HG02623 (cell line): ENCODE measurements at regions not wholly inside any gene's neighbourhood (a gene's known extent, or its start where the extent isn't known, plus 50 kb on each side); places are given as distances from the start of the nearest gene placed in this dataset.
"Not testable (repeated sequence)": the region's sequence is repeated elsewhere in the genome, so short reads cannot be mapped to it uniquely, and the experiment has no call there.

Experiments
- ATAC-seq: cut with Tn5 transposase; IDR thresholded peaks from one replicate; pipeline ENCODE4 v1.9.1; 2021; ENCODE audit warnings: moderate library complexity; ENCODE audit not compliant: unreplicated experiment

GRCh38 chr13:32828711-32829110, 187.5 kb upstream of the KL start:
- no peak for ATAC-seq

GRCh38 chr13:32829269-32829668, 187.0 kb upstream of the KL start:
- no peak for ATAC-seq

- ATAC-seq: no peak
Observed at GRCh38 chr13:32829676-32830335, 186.4 kb upstream of the KL start.

- ATAC-seq: no peak
Observed at GRCh38 chr13:32830336-32831031, 185.7 kb upstream of the KL start.

GRCh38 chr13:32837307-32837972, 178.8 kb upstream of the KL start:
- no peak for ATAC-seq

- ATAC-seq: no peak
Observed at GRCh38 chr13:32837973-32838927, 178.0 kb upstream of the KL start.

GRCh38 chr13:32838945-32839344, 177.3 kb upstream of the KL start:
- peak; percentile 64 for ATAC-seq

- ATAC-seq: no peak
Observed at GRCh38 chr13:32840113-32840512, 176.1 kb upstream of the KL start.

- ATAC-seq: peak; percentile 65
Observed at GRCh38 chr13:32840989-32841713, 175.1 kb upstream of the KL start.

- ATAC-seq: no peak
Observed at GRCh38 chr13:32845952-32846950, 170.0 kb upstream of the KL start.

- ATAC-seq: not testable (repeated sequence)
Observed at GRCh38 chr13:32847976-32848375, 168.2 kb upstream of the KL start.

GRCh38 chr13:32849369-32849768, 166.9 kb upstream of the KL start:
- no peak for ATAC-seq

GRCh38 chr13:32850316-32851052, 165.7 kb upstream of the KL start:
- ATAC-seq: no peak

GRCh38 chr13:32851083-32852069, 164.8 kb upstream of the KL start:
- ATAC-seq: no peak

- no peak for ATAC-seq
Observed at GRCh38 chr13:32852526-32852925, 163.7 kb upstream of the KL start.

GRCh38 chr13:32857077-32857476, 159.1 kb upstream of the KL start:
- no peak for ATAC-seq

- ATAC-seq: no peak
Observed at GRCh38 chr13:32857689-32858088, 158.5 kb upstream of the KL start.
